Spinal cord (tissue), 9 donors: ENCODE measurements at regions not wholly inside any gene's neighbourhood (a gene's known extent, or its start where the extent isn't known, plus 50 kb on each side); places are given as distances from the start of the nearest gene placed in this dataset.

Experiments
- DNase-seq, 6 donors: peaks; one replicate each; pipeline versions ENCODE4 v3.0.0 to v3.0.0-alpha.2; 2013 to 2015; ENCODE audit warnings: low spot score in 6 of 6, low read depth in 4 of 6
- H3K27ac ChIP-seq: one replicate; pipeline ENCODE4 v1.5.1; 2013; ENCODE audit warnings: low read depth, low read length, control low read depth
- H3K27me3 ChIP-seq: one replicate; pipeline ENCODE4 v1.6.1; 2013; ENCODE audit warnings: low read length; ENCODE audit not compliant: control insufficient read depth, insufficient read depth
- H3K36me3 ChIP-seq: one replicate; pipeline ENCODE4 v1.6.1; 2013; ENCODE audit warnings: low read length; ENCODE audit not compliant: control insufficient read depth, insufficient read depth
- H3K4me1 ChIP-seq: one replicate; pipeline ENCODE4 v1.6.1; 2013; ENCODE audit warnings: low read length; ENCODE audit not compliant: control insufficient read depth, insufficient read depth
- H3K4me3 ChIP-seq: one replicate; pipeline ENCODE4 v1.5.1; 2013; ENCODE audit warnings: low read depth, low read length, control low read depth
- H3K9me3 ChIP-seq: one replicate; pipeline ENCODE4 v1.6.1; 2013; ENCODE audit warnings: low read length; ENCODE audit not compliant: control insufficient read depth, insufficient read depth
- WGBS: methylation state at CpG from one replicate; pipeline ENCODE4 v1.1.5; 2013; ENCODE audit warnings: missing lambda C conversion rate; ENCODE audit not compliant: insufficient coverage; 5-methylcytosine and 5-hydroxymethylcytosine counted together
- donor health status: healthy.

DNA sequence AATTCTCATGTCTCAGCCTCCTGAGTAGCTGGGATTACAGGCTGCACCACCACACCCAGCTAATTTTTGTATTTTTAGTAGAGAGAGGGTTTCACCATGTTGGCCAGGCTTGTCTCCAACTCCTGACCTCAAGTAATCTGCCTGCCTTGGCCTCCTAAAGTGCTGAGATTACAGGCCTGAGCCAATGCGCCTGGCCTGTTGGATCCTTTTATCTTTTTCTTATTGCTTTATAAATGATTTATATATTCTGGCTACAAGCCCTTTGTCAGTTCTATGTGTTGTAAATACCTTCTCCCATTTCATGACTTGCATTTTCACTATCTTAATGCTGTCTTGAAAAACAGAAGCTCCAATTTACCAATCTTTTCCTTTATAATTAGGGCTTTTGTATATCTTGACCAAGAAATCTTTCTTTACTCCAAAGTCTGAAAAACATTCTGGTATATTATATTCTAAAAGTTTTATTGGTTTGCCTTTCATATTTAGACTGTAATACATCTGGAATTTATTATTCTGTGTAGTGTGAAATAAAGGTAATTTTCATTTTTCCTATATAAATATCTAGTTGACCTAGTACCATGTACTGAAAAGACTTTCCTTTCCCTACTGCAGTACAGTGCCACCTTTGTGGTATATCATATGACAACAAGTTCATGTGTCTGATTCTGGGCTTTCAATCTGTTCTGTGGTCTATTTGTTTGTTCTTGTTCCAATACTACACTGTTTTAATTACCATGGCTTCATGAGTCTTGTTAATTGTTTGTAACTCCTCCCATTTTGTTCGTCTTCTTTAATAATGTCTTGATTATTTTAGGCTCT lies 52.9 kb upstream of the RNU6-1 start:
- DNase-seq: no peak
- Histone ChIP-seq H3K27ac (no peak overlapping the region), H3K4me1 (no peaks in the 10 kb centered on the region), H3K9me3 (peaks cover 1% of the 10 kb centered on the region), H3K36me3 (no peaks in the 10 kb centered on the region), H3K27me3 (no peaks in the 10 kb centered on the region), H3K4me3 (no peak overlapping the region)
- WGBS: no CpG with 5 or more reads among the region's 2 CpGs

DNA sequence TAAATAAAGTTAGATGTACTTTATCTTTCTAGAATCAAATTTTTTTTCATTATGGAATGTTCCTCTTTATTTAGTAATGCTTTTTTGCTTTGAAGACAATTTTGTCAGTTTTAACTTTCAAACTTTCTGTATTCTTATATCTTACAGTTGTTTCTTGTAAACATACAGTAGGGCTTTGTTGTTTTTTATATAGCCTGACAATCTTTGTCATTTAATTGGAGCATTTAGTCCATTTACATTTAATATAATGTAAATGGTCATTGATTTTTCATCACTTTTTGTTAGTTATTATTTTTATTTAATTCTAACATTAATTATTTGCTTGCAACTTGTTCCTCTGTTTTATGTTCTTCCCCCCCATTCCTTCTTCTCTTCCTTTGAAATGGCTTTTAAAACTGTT lies 55.4 kb upstream of the RNU6-1 start:
- no peak overlapping the region for H3K4me3 ChIP-seq
- peaks cover 1% of the 10 kb centered on the region for H3K9me3 ChIP-seq
- H3K27me3 ChIP-seq: no peaks in the 10 kb centered on the region
- H3K4me1 ChIP-seq: no peaks in the 10 kb centered on the region
- H3K36me3 ChIP-seq: no peaks in the 10 kb centered on the region
- H3K27ac ChIP-seq: no peak overlapping the region
- no peak for DNase-seq

DNA sequence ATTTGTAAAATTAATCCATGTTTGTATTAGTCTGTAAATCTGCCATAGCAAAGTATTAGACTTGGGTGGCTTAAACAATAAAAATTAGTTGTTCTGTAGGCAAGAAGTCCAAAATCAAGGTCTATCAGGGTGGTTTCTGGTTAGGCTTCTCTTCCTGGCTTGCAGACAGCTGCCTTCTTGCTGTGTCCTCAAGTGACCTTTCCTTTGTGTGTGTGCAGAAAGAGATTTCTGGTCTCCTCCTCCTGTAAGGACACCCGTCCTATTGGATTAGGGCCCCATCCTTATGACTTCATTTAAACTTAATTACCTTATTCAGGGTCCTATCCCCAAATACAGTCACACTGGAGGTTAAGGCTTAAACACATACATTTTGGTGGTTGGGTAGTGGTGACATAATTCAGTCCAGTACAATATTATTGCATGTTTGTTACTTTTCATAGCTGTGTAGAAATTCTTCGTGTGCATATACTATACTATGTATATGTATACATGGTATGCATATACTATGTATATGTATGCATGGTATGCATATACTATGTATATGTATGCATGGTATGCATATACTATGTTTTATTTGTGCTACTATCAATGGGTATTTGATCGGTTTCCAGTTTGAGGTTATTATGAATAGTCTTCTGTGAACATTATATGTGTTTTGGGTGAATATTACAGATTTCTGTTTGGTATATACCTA lies 57.9 kb upstream of the RNU6-1 start:
- no peak for DNase-seq
- WGBS: no CpG with 5 or more reads among the region's 3 CpGs
- Histone ChIP-seq H3K36me3 (no peaks in the 10 kb centered on the region), H3K9me3 (no peaks in the 10 kb centered on the region), H3K27me3 (no peaks in the 10 kb centered on the region), H3K4me3 (no peak overlapping the region), H3K27ac (no peak overlapping the region), H3K4me1 (no peaks in the 10 kb centered on the region)

- H3K4me1 ChIP-seq: no peaks in the 10 kb centered on the region
- DNase-seq: no peak
- H3K36me3 ChIP-seq: no peaks in the 10 kb centered on the region
- H3K27ac ChIP-seq: no peak overlapping the region
- H3K9me3 ChIP-seq: no peaks in the 10 kb centered on the region
- 82% methylated on average over 4 of the region's 9 CpGs for WGBS
- H3K27me3 ChIP-seq: no peaks in the 10 kb centered on the region
- no peak overlapping the region for H3K4me3 ChIP-seq
Observed at GRCh38 chr15:67899596-67900283, 59.9 kb upstream of the RNU6-1 start.

- Histone ChIP-seq H3K27ac (no peak overlapping the region), H3K4me1 (no peaks in the 10 kb centered on the region), H3K4me3 (no peak overlapping the region), H3K36me3 (no peaks in the 10 kb centered on the region), H3K9me3 (peaks cover under 1% of the 10 kb centered on the region), H3K27me3 (no peaks in the 10 kb centered on the region)
- 100% methylated on average over 1 of the region's 2 CpGs for WGBS
- no peak for DNase-seq
Observed at GRCh38 chr15:67900621-67901147, 60.8 kb upstream of the RNU6-1 start.

DNA sequence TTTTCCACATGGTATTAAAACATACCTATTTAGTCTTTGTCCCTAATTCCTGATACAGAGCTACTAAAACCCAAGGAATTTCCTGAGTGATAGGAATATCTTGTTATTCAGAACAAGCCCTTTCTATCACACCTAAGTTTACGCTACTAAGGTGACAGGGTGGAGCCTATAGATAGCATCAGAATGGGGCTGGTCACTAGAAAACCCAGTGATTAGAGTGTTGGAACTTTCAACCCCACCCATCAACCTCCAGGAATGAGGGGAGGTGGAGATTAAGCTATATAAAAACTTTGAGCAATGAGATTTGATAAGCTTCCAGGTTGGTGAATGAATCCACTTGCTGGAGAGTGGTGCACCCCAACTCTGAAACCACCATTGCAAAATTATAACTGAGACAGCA lies 62.1 kb upstream of the RNU6-1 start:
- no peak overlapping the region for H3K27ac ChIP-seq
- no peaks in the 10 kb centered on the region for H3K36me3 ChIP-seq
- H3K27me3 ChIP-seq: no peaks in the 10 kb centered on the region
- H3K9me3 ChIP-seq: peaks cover 2% of the 10 kb centered on the region
- DNase-seq: no peak
- no peaks in the 10 kb centered on the region for H3K4me1 ChIP-seq
- no CpG with 5 or more reads among the region's 1 CpG for WGBS
- no peak overlapping the region for H3K4me3 ChIP-seq

DNA sequence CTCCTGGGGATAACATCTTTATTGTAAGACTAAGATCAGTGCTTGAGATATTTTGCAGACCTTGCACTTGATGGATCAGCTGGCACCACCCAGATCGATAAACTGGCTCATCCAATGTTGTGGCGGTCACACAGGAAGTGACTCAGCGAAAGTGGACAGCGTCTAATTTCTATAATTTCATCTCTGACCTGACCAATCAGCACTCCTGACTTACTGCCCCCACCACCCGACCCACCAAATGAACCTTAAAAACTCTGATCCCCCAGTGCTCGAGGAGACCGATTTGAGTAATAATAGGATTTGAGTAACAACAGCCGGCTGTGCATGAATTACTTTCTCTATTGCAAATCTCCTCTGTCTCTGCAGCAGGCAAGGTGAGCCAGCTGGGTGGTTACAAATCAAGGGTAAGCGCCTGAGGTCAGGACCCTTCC lies 62.7 kb upstream of the RNU6-1 start:
- H3K4me1 ChIP-seq: no peaks in the 10 kb centered on the region
- H3K4me3 ChIP-seq: no peak overlapping the region
- peaks cover 2% of the 10 kb centered on the region for H3K9me3 ChIP-seq
- 81% methylated on average over 5 of the region's 9 CpGs for WGBS
- no peaks in the 10 kb centered on the region for H3K27me3 ChIP-seq
- H3K36me3 ChIP-seq: no peaks in the 10 kb centered on the region
- DNase-seq: no peak
- no peak overlapping the region for H3K27ac ChIP-seq

GRCh38 chr15:67903708-67904107 lies 63.9 kb upstream of the RNU6-1 start:
- Histone ChIP-seq H3K27me3 (no peaks in the 10 kb centered on the region), H3K4me1 (no peaks in the 10 kb centered on the region), H3K27ac (no peak overlapping the region), H3K9me3 (peaks cover 2% of the 10 kb centered on the region), H3K36me3 (no peaks in the 10 kb centered on the region), H3K4me3 (no peak overlapping the region)
- DNase-seq: no peak

DNA sequence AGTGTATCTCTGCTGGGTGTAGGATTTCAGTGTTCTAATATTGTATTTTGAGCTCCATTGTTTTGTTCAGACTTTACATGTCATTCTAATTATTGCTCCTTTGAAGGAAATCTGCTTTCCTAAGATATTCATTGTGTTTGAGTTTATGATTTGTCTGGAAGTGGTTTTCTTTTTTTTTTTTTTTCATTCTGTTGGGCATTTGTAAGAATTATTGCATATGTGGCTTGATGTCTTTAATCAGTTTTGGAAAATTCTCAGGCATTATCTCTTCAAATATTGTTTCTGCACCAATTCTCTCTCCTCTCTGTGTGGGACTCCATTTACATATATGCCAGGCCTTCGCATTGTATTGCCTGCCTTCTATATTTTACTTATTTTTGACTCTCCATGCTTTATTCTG lies 65.8 kb upstream of the RNU6-1 start:
- no peak overlapping the region for H3K4me3 ChIP-seq
- DNase-seq: no peak
- H3K27ac ChIP-seq: no peak overlapping the region
- peaks cover 2% of the 10 kb centered on the region for H3K9me3 ChIP-seq
- H3K4me1 ChIP-seq: no peaks in the 10 kb centered on the region
- H3K36me3 ChIP-seq: no peaks in the 10 kb centered on the region
- H3K27me3 ChIP-seq: no peaks in the 10 kb centered on the region
- WGBS: 100% methylated on average over 1 of the region's 1 CpG
